ENCODE measurements at regions not wholly inside any gene's neighbourhood (a gene's known extent, or its start where the extent isn't known, plus 50 kb on each side); places are given as distances from the start of the nearest gene placed in this dataset.
"Not testable (repeated sequence)": the region's sequence is repeated elsewhere in the genome, so short reads cannot be mapped to it uniquely, and the experiment has no call there.

DNA sequence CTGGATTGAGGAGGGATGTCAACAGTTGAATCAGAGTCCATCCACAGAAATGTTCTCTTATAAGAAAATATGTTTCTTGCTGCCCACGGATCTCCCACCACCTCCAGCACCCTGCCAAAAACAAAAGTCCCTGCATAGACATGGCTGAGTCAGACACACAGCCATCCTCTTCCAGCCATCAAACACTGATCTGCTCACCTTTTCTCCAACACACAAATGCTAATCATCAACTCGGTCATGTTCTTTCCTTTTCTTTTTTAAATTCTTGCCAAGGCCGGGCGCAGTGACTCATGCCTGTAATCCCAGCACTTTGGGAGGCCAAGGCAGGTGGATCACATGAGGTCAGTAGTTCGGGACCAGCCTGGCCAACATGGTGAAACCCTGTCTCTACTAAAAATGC is 110.7 kb upstream of the IL12A start:
- no peak for DNase-seq (ENCODE audit: low read depth in 2 of 3, low spot score in 2 of 3)

DNA sequence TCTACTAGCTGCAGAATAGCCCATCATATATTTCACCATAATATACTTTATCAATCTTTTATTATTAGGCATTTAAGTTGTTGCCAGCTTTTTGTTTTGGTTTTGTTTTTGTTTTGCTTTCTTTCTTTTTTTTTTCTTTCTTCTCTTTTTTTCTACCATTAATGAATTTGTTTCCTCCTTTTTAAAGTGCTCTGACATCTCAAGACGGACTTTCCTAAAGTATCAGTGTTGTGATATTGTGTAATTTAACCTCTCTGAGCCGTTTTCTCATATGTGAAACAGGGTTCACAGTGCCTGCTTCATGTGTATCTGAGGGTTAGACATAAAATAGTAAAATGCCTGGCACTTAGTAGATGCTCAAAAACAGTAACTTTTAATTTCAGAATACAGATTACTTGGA is 109.5 kb upstream of the IL12A start:
- no peak for DNase-seq (ENCODE audit: low read depth in 2 of 3, low spot score in 2 of 3)

DNA sequence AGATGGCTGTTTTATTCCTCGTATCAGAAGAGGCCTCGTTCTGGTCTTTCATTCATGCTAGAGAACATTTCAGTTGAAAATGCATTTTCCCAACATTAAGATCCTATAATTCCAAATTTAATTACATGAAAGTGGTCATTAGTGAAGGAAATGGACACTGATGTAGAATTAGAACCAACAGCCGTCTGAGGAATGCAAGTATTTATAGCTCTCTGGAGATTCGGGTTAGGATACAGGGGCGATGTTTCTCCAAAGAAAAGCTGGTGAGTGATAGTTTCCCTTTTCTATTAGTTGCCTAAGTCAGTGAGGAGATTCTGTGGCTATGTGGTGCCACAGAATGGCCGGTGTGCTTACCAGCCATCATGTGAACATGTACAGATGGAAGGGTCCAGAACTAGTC is 109.0 kb upstream of the IL12A start:
- no peak for DNase-seq (ENCODE audit: low read depth in 2 of 3, low spot score in 2 of 3)

DNA sequence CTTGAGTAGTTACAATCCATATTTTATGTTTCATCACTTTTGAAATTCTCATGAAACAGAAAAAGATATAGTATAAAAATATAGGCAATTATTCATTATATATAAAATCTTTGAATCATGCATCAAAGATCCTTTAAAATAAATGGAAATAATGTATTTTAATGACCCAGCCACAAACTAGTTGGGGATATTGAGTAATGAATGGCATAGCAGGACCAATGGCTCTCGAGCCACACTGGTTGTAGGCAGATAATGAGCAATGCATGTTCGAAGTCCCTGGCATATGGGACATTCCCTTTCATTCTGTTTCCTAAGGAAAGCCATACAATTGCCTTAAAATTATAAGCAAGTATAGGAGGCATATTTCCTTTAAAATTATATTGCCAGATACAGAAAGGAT is 107.4 kb upstream of the IL12A start:
- DNase-seq (ENCODE audit: low read depth in 2 of 3, low spot score in 2 of 3): no peak

DNA sequence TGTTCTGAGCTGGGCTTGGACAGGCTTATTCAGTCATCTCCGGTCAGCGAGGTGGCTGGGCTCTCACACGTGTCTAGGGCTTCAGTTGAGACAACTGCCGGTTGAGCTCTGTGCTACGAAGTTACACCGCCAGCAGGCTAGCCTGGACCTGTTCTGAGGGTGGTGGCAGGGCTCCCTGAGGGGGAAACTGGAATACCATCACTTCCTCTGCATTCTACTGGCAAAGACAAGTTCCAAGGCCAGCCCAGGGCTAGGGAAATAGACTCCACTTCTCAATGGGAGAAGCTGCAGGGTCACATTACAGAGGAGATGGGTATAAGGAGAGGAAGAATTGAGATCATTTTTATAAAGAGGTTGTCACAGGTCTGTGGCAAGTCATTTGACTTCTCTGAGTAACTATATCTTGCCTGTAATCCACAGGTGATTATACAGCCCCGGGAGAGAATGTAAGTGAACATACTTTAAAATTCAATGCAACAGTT is 106.8 kb upstream of the IL12A start:
- DNase-seq (ENCODE audit: low read depth in 2 of 3, low spot score in 2 of 3): no peak

DNA sequence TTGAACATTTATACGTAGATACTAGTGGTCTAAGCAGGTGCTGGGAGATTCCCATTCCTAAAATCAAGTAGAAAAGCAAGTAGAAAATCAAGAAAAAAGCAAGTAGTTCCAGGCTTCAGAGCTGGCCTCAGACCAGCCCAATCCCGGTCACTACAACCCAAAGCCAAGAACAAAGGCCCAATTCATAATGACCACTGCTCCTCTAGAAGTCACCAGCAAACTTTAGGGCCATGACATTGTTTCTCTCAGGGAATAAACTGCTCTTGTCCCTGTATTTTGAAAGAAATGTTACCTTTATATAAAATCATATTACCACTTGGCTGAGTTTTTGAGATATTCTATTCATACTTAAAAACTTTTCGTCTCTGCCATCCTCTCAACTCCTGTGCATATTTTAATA is 106.3 kb upstream of the IL12A start:
- no peak for DNase-seq (ENCODE audit: low read depth in 2 of 3, low spot score in 2 of 3)

DNA sequence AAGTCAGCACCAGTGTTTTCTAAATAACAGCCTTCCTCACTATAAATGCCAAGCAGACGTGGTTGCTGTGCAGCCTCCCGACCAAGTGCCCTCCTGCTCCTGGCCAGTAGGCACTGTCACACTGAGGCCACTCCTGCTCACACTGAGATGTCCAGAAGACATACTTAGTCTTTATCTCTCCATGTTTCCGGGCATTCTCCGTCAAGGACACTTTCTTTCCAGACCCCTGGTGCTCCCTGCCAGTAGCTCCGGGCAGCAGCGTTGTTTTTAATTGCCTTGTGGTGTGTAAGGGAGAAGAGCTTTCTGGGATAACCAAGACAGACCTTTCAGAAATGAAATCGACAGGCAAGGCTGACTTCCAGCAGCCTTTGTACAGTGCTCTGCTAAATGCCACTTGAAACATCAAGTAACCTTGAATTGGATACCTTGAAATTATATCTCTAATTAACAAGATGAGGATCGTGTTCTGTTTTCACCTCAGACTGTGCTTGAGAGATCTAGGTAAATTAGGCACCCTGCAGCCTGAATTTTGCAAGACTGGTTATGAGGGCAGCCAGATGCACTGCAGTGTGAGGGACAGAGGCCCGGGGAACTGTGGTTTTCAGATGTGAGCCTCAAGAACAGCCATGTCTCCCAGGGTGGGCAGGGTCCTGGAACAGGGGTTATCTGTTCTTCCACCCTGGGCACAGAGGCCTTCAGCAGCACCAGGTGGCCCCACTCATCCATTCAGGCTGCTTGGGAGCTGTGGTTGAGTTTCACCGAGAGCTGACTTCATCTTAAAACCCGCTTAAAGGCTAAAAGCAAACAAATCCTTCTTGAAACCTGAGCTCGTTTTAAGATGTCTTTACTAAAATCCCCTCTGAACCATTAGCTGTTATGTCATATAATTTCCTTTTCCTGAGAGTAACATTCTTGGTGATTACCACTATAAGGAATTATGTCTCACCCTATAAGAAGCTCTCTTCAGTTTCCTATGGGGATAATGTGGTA is 105.5 kb upstream of the IL12A start:
- DNase-seq (ENCODE audit: low read depth in 2 of 3, low spot score in 2 of 3): peak in 1 of 3 donors; percentile 41

DNA sequence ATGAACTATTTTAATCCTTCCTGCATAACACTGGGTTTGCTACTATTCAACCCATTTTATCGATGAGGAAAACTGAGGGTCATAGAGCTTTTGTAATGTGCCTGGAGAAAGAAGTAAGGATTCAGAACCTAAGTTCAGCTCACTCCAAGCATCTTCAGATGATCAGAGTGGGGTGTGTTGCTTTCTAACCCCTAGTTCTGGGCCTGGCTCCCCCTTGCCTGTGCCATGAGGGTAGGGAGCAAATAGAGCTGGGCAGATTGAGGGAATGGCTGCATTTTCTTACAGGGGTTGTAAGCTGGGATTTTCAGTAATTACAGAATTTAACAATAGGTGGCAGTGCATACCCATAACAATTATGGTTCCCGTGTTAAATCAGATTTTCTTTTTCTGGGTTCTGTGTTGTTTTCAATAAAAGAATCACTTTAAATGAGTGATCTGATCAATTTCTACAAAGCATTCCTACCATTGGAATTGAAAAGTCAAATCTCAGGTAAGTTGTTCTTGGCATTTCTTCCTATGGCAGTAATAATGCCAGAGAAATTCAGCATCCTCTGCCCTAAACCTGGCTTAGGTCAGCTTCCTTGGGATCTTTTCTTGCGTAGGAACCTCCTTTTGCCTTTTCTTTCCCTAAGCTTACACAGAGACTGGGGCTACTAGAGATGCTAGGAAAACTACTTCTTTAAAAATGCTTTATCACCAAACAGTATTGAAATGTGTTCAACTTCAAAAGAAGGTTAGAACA is 103.8 kb upstream of the IL12A start:
- peak in 2 of 3 donors; percentile 54 to 71 for DNase-seq (ENCODE audit: low read depth in 2 of 3, low spot score in 2 of 3)

DNA sequence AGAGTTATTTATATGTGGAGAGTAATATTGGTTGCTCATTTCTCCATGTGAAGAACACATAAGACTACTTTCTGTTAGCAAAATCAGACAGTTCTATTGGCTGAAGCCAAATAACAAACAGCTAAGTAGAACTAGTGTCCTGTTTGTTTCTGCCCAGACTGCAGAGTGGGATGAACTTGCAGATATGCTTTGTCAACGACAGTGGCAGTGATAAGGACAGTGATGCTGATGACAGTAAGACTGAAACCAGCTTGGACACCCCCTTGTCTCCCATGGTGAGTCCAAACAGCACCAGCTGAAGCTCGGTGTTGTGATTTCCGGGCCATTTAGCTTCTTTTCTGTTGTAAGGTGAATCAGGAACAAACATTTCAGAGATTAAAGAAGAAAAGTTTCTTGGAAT is 102.6 kb upstream of the IL12A start:
- no peak for DNase-seq (ENCODE audit: low read depth in 2 of 3, low spot score in 2 of 3)

DNA sequence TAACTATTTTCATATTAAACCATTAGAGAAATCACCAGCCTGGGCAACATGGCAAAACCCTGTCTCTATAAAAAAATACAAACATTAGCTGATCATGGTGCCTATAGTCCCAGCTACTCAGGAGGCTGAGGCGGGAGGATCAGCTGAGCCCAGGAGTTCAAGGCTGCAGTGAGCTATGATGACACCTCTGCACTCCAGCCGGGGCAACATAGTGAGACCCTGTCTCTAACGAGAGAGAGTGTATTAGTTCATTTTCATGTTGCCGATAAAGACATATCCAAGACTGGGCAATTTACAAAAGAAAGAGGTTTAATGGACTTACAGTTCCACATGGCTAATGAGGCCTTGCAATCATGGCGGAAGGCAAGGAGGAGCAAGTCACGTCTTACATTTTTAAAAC is 102.1 kb upstream of the IL12A start:
- not testable (repeated sequence) for DNase-seq (ENCODE audit: low read depth in 2 of 3, low spot score in 2 of 3)

DNA sequence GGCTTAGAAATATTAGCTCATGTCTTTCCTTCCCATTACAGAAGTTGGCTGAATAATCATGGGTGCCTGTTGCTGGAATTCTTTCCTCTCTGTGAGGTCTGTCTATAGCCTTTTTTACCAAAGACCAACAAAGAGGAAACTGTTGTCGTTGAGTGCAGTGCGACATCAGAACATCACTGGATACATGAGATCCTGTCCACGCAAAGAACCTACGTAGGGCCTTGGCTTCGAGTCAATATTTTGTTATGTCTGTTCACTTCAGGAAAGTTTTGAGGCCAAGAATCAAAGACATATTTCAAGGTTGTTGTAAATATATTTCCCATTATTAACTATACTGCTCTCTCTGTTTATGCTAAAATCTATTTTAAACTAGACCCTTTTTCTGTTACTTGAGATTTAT is 101.5 kb upstream of the IL12A start:
- DNase-seq (ENCODE audit: low read depth in 2 of 3, low spot score in 2 of 3): no peak

DNA sequence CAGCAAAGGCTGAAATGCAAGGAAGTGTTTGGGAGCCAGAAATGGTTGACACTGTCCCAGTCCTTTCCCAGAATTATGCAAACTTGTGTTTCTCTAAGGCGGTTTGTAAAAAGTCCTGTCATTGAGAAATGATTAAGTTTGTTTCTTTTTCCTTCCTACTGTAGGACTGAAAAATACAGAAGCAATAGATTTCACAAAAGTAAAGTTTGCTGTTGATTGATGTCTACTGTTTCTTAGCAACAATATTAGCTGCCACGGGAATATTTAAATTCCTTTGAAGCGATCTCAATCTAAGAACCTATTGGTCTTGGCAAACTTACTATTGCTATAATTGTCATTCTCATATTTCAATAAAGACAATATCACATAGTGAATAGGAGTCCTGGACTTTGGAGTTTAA is 100.7 kb upstream of the IL12A start:
- DNase-seq (ENCODE audit: low read depth in 2 of 3, low spot score in 2 of 3): peak in 1 of 3 donors; percentile 53

DNA sequence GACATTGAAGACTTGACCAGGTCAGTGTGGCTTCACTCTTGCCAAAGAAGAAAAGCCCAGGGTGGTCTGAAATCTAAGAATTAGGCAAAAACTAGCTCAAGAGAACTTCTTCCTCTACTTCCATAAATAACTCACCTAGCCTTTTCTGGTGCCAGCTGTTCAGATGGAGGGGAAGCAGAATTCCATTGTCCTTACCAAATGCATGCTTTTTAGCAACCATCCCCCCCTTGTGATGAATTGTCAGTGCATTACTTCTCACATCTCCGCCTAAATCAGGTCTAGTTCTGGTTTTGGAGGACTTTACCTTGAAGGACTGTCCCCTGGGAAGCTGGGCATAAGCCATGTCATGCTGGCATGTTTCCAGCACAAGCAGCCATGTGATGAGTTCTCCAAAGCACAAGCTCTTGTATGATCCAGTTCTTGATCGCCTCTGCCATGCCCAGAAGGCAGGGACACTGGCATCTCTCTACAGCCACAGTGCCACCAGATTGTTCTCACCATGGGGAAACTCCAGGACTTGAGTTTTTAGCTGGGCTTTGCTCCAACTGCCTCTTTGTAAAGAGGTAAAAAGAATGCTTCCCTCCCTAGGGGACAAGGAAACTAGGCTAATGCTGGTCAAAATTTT is 96.4 kb upstream of the IL12A start:
- no peak for DNase-seq (ENCODE audit: low read depth in 2 of 3, low spot score in 2 of 3)

DNA sequence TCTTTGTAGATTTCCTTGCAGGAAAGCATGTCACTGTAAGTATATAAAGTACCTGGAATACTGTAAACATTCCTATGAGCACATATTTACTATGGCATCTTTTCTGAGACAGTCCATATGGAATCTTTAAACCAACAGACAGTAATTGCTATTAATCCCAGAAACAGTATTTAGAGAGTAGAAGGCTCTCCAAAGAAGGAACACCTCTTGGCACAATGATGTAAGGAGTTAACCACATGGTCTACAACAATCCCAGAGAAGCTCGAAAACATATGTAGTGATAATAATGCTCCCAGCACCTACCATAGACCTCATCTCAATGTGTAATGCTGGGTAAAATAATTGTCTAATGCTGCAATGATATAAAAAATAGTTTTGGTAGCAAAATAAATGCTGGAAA is 95.8 kb upstream of the IL12A start:
- no peak for DNase-seq (ENCODE audit: low read depth in 2 of 3, low spot score in 2 of 3)

DNA sequence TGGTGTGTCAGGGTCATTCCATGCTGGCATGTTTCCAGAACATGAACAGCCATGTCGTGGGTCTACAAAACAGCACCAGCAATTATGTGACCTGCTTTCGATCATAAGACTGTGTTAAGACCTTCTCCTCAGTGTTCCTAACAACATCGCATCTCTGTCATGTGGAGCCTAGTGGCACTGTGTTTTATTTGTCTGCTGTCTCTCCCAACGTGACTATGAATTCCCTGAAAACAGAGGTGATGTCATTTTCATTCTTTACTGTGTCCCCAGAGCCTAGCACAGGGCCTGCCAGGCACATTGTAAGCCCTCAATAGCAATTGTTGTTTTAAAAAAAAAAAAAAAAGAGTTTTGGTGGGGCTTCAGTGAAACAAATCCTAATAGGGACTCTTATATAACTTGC is 94.2 kb upstream of the IL12A start:
- no peak for DNase-seq (ENCODE audit: low read depth in 2 of 3, low spot score in 2 of 3)

DNA sequence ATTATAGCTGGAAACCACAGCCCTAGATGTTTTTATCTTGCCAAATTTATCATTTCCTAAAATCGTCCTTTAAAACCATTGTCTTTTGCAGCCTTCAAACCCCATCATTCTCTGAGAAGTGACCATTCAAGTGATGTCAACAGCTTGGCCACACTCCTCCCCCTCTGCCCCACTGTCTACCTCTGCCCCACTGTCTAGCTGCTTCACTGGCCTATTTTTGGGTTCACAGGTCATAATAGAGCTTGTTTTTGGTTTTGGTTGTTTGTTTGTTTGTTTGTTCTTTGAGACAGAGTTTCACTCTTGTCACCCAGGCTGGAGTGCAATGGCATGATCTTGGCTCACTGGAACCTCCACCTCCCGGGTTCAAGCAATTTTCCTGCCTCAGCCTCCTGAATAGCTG is 93.2 kb upstream of the IL12A start:
- no peak for DNase-seq (ENCODE audit: low read depth in 2 of 3, low spot score in 2 of 3)

DNA sequence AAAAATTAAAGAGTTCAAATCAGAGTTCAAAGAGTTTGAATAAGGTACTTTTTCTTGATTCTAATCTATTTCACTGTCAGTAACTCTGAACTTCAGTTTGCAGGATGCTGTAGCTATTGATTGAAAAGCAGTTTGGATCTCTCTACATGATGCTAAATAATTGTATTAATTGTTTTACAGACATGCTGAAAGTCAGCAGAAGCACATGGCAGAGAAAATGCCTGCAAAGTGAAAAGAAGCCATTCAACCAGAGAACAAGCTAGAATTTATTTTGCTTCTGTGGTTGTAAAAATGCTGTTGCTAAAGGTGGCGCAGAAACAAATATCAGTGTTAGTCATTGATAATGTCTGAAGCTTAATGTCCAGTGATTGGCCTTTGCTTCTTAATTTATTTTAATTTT is 92.1 kb upstream of the IL12A start:
- no peak for DNase-seq (ENCODE audit: low read depth in 2 of 3, low spot score in 2 of 3)

DNA sequence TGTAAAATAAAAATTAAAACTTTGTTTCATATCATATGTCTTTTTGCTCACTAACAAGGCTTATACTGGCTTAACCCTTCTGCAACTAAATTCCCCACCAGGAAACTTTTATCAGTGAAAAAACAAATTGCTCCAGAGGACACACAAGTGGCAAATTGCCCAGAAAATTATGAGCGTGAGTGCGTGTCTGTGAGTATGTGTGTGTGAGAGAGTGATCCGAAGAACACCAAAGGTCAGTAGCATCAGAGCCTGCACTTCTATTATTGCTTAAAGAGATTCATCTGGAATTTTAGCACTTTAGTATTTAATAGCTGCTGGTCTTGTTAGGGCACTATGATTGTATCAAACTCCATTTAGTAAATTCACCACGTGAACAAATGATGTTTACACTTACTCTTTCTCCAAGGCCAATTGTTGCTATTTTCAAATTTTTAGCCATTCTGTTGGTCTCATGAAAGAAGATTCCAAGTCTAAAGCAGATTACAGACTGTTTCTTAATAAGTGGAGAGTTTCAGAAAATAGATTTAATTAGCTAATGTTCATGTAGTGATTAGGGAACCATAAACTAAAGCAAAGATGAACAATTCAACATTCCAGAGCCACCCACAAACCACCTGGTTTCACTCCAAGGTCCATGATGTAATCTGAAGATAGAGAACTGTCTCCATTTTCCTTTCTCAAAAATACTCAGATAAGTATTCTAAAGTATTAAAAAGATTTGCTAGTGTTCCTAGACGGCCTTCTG is 91.1 kb upstream of the IL12A start:
- DNase-seq (ENCODE audit: low read depth in 2 of 3, low spot score in 2 of 3): no peak

DNA sequence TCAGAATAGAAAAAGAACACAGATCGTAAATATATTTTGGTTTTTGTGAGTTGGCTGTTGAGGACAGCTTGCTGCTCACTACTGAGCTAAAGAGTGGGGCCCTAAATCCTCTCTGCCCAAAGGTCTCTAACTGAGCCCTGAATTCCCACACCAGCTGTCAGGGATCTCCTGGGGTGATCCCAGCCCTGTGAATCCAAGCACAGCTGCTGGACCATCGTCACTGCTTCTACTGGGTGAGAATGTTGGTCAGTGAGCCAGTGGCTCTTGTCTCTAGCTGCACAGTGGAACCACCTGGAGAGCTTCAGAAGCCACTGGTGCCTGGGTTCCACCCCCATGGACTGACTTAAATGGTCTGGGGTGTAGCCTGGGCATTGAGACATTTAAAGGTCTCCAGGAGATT is 90.5 kb upstream of the IL12A start:
- no peak for DNase-seq (ENCODE audit: low read depth in 2 of 3, low spot score in 2 of 3)

DNA sequence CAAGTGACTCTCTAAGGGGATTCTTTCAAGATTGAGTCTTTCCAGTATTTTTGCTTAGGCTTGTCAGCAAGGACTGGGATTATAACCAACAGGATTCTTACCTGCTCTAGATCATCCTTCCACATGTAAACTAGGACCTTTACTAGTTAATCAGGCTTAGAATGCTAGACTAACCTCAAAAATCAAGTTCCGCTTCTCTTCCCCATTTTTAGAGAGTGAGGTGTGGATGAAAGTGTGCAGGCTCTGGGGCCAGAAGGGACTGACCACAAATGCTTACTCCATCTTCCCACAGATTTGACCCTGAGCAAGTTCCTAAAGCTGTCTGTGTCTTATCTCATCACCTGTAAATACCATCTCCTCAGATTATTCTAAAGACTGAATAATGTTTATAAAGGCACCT is 89.5 kb upstream of the IL12A start:
- DNase-seq (ENCODE audit: low read depth in 2 of 3, low spot score in 2 of 3): no peak

Measured in hematopoietic multipotent progenitor cell (in vitro differentiated cells).